Heart left ventricle (tissue), 16 donors: ENCODE measurements at regions not wholly inside any gene's neighbourhood (a gene's known extent, or its start where the extent isn't known, plus 50 kb on each side); places are given as distances from the start of the nearest gene placed in this dataset.
A peak's percentile ranks its signal among the peaks of the same experiment; 100 is the strongest.

ENCODE experiments used
- ATAC-seq, 4 donors: fragments of 200-7000 bp; cut with Tn5 transposase; one replicate each; pipeline ENCODE4 v1.9.1; 2020 to 2022; ENCODE audit warnings: moderate library complexity in 4 of 4, mild to moderate bottlenecking in 3 of 4, moderate number of reproducible peaks in 1 of 4
- DNase-seq, 5 donors: peaks; one replicate each; pipeline ENCODE4 v3.0.0-alpha.2; 2020
- H3K27ac ChIP-seq, 12 donors: fragments of 200-600 bp; sonication (generic) in 4 of 12; one replicate each; pipeline versions ENCODE4 v1.5.0 to v1.8.0; 2016 to 2022; ENCODE audit warnings: mild to moderate bottlenecking in 2 of 12
- H3K27me3 ChIP-seq, 9 donors: fragments of 200-600 bp; sonication (generic) in 2 of 9; one replicate each; pipeline versions ENCODE4 v1.5.1 to v1.8.0; 2016 to 2022; ENCODE audit warnings: mild to moderate bottlenecking in 3 of 9
- H3K36me3 ChIP-seq, 9 donors: fragments of 200-600 bp; sonication (generic) in 2 of 9; one replicate each; pipeline versions ENCODE4 v1.5.0 to v1.8.0; 2018 to 2022; ENCODE audit warnings: mild to moderate bottlenecking in 2 of 9
- H3K4me1 ChIP-seq, 12 donors: fragments of 200-600 bp; sonication (generic) in 4 of 12; one replicate each; pipeline versions ENCODE4 v1.5.0 to v1.8.0; 2016 to 2022; ENCODE audit warnings: mild to moderate bottlenecking in 3 of 12
- H3K4me3 ChIP-seq, 12 donors: fragments of 200-600 bp; sonication (generic) in 4 of 12; one replicate each; pipeline versions ENCODE4 v1.5.0 to v1.8.0; 2017 to 2022; ENCODE audit warnings: mild to moderate bottlenecking in 9 of 12, moderate library complexity in 4 of 12
- H3K9me3 ChIP-seq, 12 donors: fragments of 200-600 bp; sonication (generic) in 4 of 12; one replicate each; pipeline versions ENCODE4 v1.5.0 to v1.8.0; 2016 to 2022; ENCODE audit warnings: mild to moderate bottlenecking in 1 of 12
- POLR2A ChIP-seq, 2 donors: fragments of 450-650 bp; IDR thresholded peaks; one replicate each; pipeline ENCODE4 v1.6.1; 2017; ENCODE audit warnings: antibody characterized with exemption in 2 of 2, mild to moderate bottlenecking in 2 of 2, moderate library complexity in 2 of 2
- WGBS, 4 donors: extraction: QIAGEN DNeasy Blood & Tissue Kit in 2 of 4; methylation state at CpG; one replicate each; pipeline versions ENCODE4 v1.1.5 to v1.1.7; 2013 to 2018; 5-methylcytosine and 5-hydroxymethylcytosine counted together
- intact Hi-C, 10 donors: fragments of 100-400 bp; cut with DNase I; formaldehyde crosslinking; loops; one replicate each; pipeline versions ENCODE4 v1.11.1 to v1.14.2; 2022
- TF ChIP-seq, protein P1 (sequence below), 12 donors: fragments of 200-600 bp; sonication (generic) in 4 of 12; IDR thresholded peaks; one replicate each; pipeline versions ENCODE4 v1.5.0 to v1.8.0; 2018 to 2022; ENCODE audit warnings: antibody characterized with exemption in 12 of 12, mild to moderate bottlenecking in 5 of 12
- donor health status: ischemic (EF 13 %, LVEDD 7.1; RV severe dilation, severe dysfunction).
- donor health status: healthy with polysubstance abuse.
- donor health status: DM: no; HTN: yes; CAD: no.
- donor health status: DM: no; HTN: no; CAD: no.
- donor health status: ischemic (EF 25% LVEDD 6.9; RV normal size, moderate dysfunction).
- donor health status: ischemic (EF 25% LVEDD 5.7; RV mildly dilated, moderate dysfunction).
- donor health status: healthy.
- donor health status: DM: yes; HTN: yes; CAD: no.
- donor health status: ischemic (EF 35%, LVEDD 5.7; RV mildly dilated, moderate dysfunction).
- donor health status: nonischemic (EF 11% LVEDD 7.7; RV severe dilation, severe dysfunction).
- donor health status: DM: yes; HTN: yes; CAD: no.
- donor health status: PGD.
- donor health status: ischemic (EF 29% LVEDD 5.4; RV normal size, mild dysfunction).
- donor health status: nonischemic (EF 23%, LVEDD 6.1; RV moderate dilation, normal function).

DNA sequence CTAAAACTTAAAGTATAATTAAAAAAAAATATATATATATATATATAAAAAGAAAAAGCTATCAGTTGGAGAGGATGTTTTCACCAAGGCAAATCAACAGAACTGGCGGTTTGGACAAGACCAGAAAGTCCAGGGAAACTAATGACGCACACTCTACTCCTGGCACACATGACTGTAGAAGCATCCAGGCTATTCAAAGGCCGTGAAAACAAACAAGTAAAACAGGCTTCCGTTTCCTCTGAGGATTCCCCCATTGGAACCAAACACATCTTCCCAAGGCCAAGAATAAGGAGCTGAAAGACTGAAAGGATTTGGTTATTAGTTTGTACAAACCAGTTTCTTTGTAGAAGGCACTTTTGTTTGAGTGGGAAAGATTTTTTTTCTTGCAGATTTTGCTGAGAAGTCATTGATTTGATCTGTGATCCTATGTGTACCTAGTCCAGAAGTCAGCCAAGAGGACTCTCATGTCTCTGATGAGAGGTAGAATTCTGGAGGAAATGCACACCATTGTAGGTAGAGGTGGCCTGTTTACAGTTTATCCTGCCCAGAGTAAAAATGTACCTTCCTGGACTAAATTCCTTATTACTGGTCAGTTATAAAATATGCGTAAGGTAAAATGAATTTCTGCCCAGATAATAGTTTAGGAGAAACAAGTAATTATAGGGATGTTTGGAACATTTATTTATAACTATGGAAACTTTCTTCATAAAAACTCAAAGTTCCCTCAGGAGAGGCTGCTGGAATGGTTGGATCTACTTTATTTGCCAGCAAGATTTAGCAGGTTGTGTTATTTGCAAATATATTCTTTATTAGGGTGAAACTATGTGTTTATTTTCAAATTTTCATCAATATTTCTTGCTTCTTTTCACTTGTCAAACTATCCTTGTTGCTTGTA lies 66.5 kb downstream of the DMP1 start:
- Histone ChIP-seq H3K4me3 (no peak overlapping the region), H3K4me1 (peaks cover 0 to 29% (median 15%) of the 10 kb centered on the region in 12 donors), H3K36me3 (no peaks in the 10 kb centered on the region), H3K9me3 (peaks cover 0 to 4% (median 0%) of the 10 kb centered on the region in 12 donors), H3K27me3 (no peaks in the 10 kb centered on the region), H3K27ac (peak overlapping the region; percentile 61 to 94 (median 77))
- 43 to 63% (median 51%) methylated on average over 5 of the region's 5 CpGs for WGBS, 4 donors
- DNase-seq (peak in 4 of 5 donors; percentile 48 to 77 (median 65)), ATAC-seq (peak; percentile 86 to 95 (median 90))
- no peak for TF ChIP-seq POLR2A (IDR thresholded peaks at IDR 0.05)
- TF ChIP-seq, protein P1, sequence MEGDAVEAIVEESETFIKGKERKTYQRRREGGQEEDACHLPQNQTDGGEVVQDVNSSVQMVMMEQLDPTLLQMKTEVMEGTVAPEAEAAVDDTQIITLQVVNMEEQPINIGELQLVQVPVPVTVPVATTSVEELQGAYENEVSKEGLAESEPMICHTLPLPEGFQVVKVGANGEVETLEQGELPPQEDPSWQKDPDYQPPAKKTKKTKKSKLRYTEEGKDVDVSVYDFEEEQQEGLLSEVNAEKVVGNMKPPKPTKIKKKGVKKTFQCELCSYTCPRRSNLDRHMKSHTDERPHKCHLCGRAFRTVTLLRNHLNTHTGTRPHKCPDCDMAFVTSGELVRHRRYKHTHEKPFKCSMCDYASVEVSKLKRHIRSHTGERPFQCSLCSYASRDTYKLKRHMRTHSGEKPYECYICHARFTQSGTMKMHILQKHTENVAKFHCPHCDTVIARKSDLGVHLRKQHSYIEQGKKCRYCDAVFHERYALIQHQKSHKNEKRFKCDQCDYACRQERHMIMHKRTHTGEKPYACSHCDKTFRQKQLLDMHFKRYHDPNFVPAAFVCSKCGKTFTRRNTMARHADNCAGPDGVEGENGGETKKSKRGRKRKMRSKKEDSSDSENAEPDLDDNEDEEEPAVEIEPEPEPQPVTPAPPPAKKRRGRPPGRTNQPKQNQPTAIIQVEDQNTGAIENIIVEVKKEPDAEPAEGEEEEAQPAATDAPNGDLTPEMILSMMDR (IDR thresholded peaks at IDR 0.05), result no peak
- intact Hi-C loops, result loop anchor here in 1 of 10 donors (5.0 kb wide), 1 partner anchor 174 kb away; no protein-coding TSS in a partner anchor

DNA sequence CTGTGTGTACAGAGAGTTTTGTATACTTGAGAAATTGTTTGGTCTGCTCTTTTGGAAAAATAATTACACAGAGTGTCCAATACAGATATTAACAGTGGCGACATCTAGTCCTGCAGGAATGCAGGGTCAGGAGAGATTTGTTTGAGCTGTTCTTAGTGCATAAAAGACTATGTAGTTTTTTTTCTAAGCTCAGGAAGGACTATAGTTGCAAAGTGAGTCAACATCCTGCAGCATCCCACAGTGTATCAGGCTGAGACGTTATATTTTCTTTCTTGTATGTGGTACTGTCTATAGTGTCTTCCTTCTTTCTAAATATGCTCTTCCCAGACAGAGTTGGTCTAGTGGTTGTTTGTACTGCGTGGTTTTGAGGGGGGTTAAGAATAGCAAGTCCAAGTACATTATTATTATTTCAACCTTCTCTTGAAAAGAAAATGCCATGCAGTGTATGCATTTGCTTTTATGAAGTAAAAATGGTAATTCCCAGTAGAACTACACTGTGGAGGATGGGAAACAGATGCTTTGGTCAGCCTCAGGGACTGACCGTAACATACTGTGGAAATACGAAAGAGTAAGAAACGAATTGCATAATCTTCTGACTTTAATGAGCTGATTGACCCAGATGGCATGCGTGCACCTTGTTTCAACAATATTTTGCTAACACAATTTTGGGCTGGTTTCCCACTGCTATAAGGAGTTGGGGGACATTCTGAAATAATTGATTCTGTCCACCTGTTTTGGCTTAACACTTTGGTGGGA lies 67.4 kb downstream of the DMP1 start:
- intact Hi-C loops, result loop anchor here in 1 of 10 donors (5.0 kb wide), 1 partner anchor 175 kb away; no protein-coding TSS in a partner anchor

DNA sequence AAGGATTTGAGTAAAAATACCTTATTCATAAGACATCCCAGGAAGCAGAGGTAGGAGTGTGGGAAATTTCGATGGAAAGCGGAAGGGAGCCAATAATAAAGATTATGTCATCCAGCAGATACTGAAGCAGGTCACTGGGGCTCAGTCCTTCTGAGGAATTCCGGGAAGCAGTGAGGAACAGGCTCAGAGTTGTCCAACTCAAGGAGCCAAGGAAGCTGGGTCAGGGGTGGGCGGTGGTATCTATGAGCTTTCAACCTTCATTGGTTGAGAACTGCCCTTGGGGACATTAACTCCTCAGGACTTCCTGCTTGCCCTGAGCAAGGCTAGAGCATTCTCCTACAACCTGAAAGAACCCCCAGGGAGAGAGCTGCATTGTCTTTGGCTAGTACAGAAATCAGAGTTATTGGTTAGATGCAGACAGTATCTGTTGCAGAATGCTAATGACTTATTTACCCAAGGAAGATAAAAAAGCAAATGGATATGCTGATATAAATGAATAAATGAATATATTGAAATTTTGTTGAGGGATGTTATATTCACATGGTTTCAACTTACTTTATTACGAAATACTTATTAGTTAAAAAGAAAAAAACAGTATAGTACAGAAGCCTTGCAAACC lies 68.2 kb downstream of the DMP1 start:
- Histone ChIP-seq H3K36me3 (no peaks in the 10 kb centered on the region), H3K4me1 (peaks cover 0 to 29% (median 15%) of the 10 kb centered on the region in 12 donors), H3K9me3 (no peaks in the 10 kb centered on the region), H3K27ac (peak overlapping the region; percentile 61 to 94 (median 77)), H3K27me3 (no peaks in the 10 kb centered on the region), H3K4me3 (peak overlapping the region in 1 of 12 donors; percentile 18)
- 40 to 65% (median 50%) methylated on average over 5 of the region's 5 CpGs for WGBS, 4 donors
- no peak for TF ChIP-seq POLR2A (IDR thresholded peaks at IDR 0.05)
- TF ChIP-seq, protein P1 (IDR thresholded peaks at IDR 0.05), result no peak
- DNase-seq (peak in 4 of 5 donors; percentile 55 to 77 (median 73)), ATAC-seq (peak; percentile 77 to 92 (median 88))
- intact Hi-C loops, result loop anchor here in 1 of 10 donors (5.0 kb wide), 1 partner anchor 176 kb away; no protein-coding TSS in a partner anchor

More for the DNA sequence above, 67.4 kb downstream of the DMP1 start:
- TF ChIP-seq, protein P1 (IDR thresholded peaks at IDR 0.05), result no peak
- no peak for TF ChIP-seq POLR2A (IDR thresholded peaks at IDR 0.05)
- 39 to 62% (median 45%) methylated on average over 7 of the region's 7 CpGs for WGBS, 4 donors
- Histone ChIP-seq H3K4me1 (peaks cover 0 to 29% (median 15%) of the 10 kb centered on the region in 12 donors), H3K27me3 (no peaks in the 10 kb centered on the region), H3K27ac (peak overlapping the region; percentile 61 to 94 (median 77)), H3K9me3 (no peaks in the 10 kb centered on the region), H3K4me3 (peak overlapping the region in 1 of 12 donors; percentile 18), H3K36me3 (no peaks in the 10 kb centered on the region)
- ATAC-seq (peak; percentile 39 to 82 (median 66)), DNase-seq (peak in 1 of 5 donors; percentile 15)
